ENCODE measurements at regions not wholly inside any gene's neighbourhood (a gene's known extent, or its start where the extent isn't known, plus 50 kb on each side); places are given as distances from the start of the nearest gene placed in this dataset.

- Histone ChIP-seq H3K27me3 (ENCODE audit: control insufficient read depth, insufficient read depth, low read length) (no peaks in the 10 kb centered on the region), H3K36me3 (ENCODE audit: control insufficient read depth, insufficient read depth, low read length) (no peaks in the 10 kb centered on the region), H3K4me3 (ENCODE audit: low read depth, low read length) (no peak overlapping the region)
- TF ChIP-seq, protein P1, sequence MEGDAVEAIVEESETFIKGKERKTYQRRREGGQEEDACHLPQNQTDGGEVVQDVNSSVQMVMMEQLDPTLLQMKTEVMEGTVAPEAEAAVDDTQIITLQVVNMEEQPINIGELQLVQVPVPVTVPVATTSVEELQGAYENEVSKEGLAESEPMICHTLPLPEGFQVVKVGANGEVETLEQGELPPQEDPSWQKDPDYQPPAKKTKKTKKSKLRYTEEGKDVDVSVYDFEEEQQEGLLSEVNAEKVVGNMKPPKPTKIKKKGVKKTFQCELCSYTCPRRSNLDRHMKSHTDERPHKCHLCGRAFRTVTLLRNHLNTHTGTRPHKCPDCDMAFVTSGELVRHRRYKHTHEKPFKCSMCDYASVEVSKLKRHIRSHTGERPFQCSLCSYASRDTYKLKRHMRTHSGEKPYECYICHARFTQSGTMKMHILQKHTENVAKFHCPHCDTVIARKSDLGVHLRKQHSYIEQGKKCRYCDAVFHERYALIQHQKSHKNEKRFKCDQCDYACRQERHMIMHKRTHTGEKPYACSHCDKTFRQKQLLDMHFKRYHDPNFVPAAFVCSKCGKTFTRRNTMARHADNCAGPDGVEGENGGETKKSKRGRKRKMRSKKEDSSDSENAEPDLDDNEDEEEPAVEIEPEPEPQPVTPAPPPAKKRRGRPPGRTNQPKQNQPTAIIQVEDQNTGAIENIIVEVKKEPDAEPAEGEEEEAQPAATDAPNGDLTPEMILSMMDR (IDR thresholded peaks at IDR 0.05; ENCODE audit: insufficient read depth, low read depth, low read length): no peak
- ChIA-PET POLR2A (no interaction called here), CTCF (no interaction called here)
- no peak for DNase-seq (ENCODE audit: low read depth)
Observed at GRCh38 chr2:5977477-5977876, 285.3 kb downstream of the SOX11 start.

DNA sequence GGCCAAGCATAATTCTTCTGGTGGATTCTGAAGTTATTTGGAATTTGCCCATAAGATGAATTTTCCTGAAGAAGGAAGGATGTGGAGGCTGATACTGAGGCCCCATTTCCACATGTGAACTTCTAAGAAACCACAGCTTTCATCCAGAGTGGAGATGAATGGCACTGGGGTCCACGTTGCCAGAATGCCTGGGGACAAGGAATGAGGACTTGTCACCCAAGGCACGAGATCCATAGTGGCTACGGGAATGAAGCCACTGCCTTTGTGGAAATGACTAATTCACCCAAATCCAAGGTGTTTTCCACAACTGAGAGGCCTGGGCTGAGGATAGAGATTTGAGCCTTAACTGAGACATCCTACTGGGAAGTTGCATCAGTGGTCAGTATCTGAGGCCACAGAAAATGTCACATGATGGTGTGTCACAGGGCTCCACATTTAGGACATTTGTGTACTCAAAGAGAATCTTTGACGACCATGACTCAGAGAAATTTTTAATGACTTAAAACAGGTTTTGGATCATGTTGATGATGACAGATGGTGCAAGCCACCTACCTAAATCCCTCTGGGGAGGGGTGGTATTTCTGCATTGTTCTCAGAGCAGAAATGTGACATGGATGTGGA, 286.1 kb downstream of the SOX11 start:
- CTCF ChIA-PET: no interaction called here

DNA sequence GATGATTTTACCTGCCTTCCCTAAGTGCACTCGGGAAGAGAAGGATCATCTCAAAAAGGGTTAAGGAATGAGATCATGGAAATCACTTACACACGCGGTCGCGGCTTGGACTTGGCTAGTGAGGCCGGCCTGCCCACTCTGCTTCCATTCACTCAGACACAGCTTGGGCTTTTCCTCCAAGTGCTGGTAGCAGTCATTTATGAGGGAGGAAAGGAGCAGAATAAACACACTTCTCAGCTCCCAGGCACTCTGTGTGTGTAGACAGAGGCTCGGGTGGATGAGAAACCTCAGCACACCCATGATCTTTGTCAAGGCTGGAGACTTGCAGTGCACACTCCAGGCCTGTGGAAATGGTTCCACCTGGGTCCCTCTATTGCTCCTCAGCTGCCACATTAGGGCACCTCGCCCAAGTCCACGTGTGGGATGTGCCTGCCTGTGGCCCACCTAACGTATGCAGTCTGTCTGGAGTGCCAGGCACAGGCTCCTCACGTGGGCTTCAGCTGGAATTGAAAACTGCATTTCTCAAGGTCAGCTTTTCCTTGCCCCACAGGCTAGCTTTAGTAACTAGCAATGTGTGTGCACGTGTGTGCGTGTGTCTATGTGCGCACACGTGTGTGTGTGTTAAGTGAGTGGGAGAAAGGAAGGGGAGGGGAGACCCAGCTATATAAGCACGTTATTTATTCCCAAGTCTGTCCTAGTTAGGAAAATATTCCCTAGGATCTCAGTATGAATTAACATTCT, 288.4 kb downstream of the SOX11 start:
- TF ChIP-seq, protein P1 (IDR thresholded peaks at IDR 0.05; ENCODE audit: insufficient read depth, low read depth, low read length): no peak
- no peak for DNase-seq (ENCODE audit: low read depth)
- CTCF ChIA-PET: no interaction called here
- Histone ChIP-seq H3K4me3 (ENCODE audit: low read depth, low read length) (no peak overlapping the region), H3K36me3 (ENCODE audit: control insufficient read depth, insufficient read depth, low read length) (no peaks in the 10 kb centered on the region), H3K27me3 (ENCODE audit: control insufficient read depth, insufficient read depth, low read length) (no peaks in the 10 kb centered on the region)
- POLR2A ChIA-PET: no interaction called here

More for the DNA sequence above, 286.1 kb downstream of the SOX11 start:
- TF ChIP-seq, protein P1 (IDR thresholded peaks at IDR 0.05; ENCODE audit: insufficient read depth, low read depth, low read length): no peak
- POLR2A ChIA-PET: no interaction called here
- no peaks in the 10 kb centered on the region for H3K27me3 ChIP-seq (ENCODE audit: control insufficient read depth, insufficient read depth, low read length)
- no peak for DNase-seq (ENCODE audit: low read depth)
- no peak overlapping the region for H3K4me3 ChIP-seq (ENCODE audit: low read depth, low read length)
- no peaks in the 10 kb centered on the region for H3K36me3 ChIP-seq (ENCODE audit: control insufficient read depth, insufficient read depth, low read length)

DNA sequence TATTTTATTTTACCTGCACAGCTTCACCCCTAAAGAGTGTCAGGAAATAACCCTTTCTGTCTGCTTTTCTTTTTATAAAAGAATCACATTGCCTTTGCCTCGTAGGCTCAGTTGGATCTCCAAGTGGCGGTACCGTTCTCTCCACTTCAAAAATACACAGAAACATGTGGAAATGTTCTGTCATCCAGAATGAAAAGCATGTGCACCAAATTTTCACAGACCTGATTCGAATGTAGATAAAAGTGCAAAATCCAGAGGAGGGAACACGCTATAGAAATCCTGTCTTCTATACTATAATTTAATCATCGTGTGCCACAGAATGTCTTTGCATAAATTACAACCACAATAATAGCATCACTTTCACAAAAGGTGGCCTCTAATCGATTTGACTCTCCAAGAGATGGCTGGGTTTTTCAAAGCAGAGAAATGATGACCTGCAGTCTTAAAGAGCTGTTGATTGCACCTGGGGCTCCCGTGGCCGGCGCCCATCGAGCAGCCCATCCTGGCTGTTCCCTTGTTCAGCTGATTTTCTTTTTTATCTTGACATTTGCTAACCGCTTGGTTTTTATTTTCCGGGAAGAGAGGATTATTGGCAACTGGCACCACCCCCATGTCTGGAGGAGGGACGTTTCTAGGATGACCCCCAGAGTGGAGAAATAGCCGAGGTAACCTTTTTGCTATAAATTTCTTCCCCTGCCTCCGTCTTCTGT, 290.2 kb downstream of the SOX11 start:
- H3K4me3 ChIP-seq (ENCODE audit: low read depth, low read length): no peak overlapping the region
- ChIA-PET POLR2A (no interaction called here), CTCF (no interaction called here)
- TF ChIP-seq, protein P1 (IDR thresholded peaks at IDR 0.05; ENCODE audit: insufficient read depth, low read depth, low read length): no peak
- no peaks in the 10 kb centered on the region for H3K36me3 ChIP-seq (ENCODE audit: control insufficient read depth, insufficient read depth, low read length)
- no peaks in the 10 kb centered on the region for H3K27me3 ChIP-seq (ENCODE audit: control insufficient read depth, insufficient read depth, low read length)
- no peak for DNase-seq (ENCODE audit: low read depth)

GRCh38 chr2:5982903-5983265, 290.7 kb downstream of the SOX11 start:
- no peak overlapping the region for H3K4me3 ChIP-seq (ENCODE audit: low read depth, low read length)
- H3K27me3 ChIP-seq (ENCODE audit: control insufficient read depth, insufficient read depth, low read length): no peaks in the 10 kb centered on the region
- TF ChIP-seq, protein P1 (IDR thresholded peaks at IDR 0.05; ENCODE audit: insufficient read depth, low read depth, low read length): no peak
- ChIA-PET CTCF (no interaction called here), POLR2A (no interaction called here)
- no peaks in the 10 kb centered on the region for H3K36me3 ChIP-seq (ENCODE audit: control insufficient read depth, insufficient read depth, low read length)
- no peak for DNase-seq (ENCODE audit: low read depth)
